ENCODE measurements at regions not wholly inside any gene's neighbourhood (a gene's known extent, or its start where the extent isn't known, plus 50 kb on each side); places are given as distances from the start of the nearest gene placed in this dataset.

DNA sequence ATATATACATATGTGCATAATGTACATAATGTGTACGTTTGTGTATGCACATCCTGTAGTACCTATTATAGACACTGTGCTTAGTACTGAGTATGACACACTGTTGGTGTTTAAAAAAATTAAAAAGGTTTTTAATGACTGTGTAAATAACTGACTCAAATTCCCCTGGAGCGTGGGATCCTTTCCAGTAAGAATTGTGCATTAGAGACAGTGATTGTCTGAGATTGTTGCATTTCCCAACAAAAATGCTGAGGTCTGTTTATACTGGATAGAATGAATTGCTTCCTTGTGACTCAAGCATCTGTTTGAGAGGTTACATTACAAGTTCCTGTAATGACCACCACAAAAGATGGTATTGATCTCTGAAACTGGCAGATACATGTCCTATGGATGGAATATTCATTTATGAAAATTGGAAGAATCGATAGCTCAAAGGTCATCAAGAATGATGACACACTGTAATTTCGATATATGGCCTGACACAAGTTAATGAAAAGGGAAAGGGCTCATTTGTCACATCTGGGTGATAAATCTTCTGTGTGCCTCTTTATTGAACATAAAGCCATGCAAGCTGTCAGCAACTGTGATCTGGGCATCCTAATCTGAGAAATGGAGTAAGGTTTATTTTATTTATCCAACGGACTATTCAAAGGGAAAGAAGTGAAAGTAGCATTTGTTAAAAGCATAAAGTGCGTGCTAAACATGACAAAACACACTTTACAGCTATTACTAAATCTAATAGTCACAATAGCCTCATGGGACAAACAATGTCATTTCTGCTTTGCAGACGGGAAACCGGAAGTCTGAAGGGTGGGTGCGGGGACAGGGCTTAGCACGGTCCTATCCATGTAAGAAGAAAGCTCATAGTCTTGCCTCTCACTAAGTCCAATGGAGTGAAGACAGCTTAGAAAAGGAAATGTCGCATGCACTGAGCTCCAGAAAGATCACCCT lies 228.8 kb downstream of the CDH11 start:
- Histone ChIP-seq H3K36me3 (ENCODE audit: control insufficient read depth in 1 of 2, insufficient read depth in 2 of 2, low read length in 2 of 2) (no peaks in the 10 kb centered on the region), H3K9me3 (ENCODE audit: control insufficient read depth in 1 of 2, low read length in 2 of 2) (no peaks in the 10 kb centered on the region), H3K27ac (ENCODE audit: low read length) (no peak overlapping the region), H3K4me3 (ENCODE audit: low read depth in 1 of 2, low read length in 2 of 2) (peak overlapping the region; percentile 8 to 10), H3K27me3 (ENCODE audit: low read depth, low read length) (no peaks in the 10 kb centered on the region), H3K4me1 (ENCODE audit: control insufficient read depth in 1 of 2, insufficient read depth in 2 of 2, low read length in 2 of 2) (no peaks in the 10 kb centered on the region)

DNA sequence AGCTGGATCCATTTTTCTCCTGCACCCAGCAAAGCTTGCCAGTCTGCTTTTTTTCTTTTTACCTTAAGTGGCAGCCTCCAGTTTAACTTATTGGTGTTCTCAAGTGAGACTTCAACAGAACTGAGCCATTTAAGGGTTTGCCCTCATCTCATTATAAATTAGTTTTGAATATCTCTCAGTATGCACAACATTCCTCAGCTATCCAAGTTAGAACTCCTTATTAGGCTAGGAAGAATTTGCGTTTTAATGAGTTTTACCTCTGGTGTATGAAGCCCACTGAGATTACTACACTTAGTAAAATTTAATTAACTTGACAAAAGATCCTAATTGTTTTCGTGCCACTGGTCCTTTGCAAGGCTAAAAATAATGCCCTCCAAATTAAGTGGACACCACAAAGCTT lies 232.4 kb downstream of the CDH11 start:
- no peak overlapping the region for H3K27ac ChIP-seq (ENCODE audit: low read length)
- no peaks in the 10 kb centered on the region for H3K9me3 ChIP-seq (ENCODE audit: control insufficient read depth in 1 of 2, low read length in 2 of 2)
- no peaks in the 10 kb centered on the region for H3K27me3 ChIP-seq (ENCODE audit: low read depth, low read length)
- no peak overlapping the region for H3K4me3 ChIP-seq (ENCODE audit: low read depth in 1 of 2, low read length in 2 of 2)
- H3K4me1 ChIP-seq (ENCODE audit: control insufficient read depth in 1 of 2, insufficient read depth in 2 of 2, low read length in 2 of 2), result no peaks in the 10 kb centered on the region
- H3K36me3 ChIP-seq (ENCODE audit: control insufficient read depth in 1 of 2, insufficient read depth in 2 of 2, low read length in 2 of 2), result no peaks in the 10 kb centered on the region

DNA sequence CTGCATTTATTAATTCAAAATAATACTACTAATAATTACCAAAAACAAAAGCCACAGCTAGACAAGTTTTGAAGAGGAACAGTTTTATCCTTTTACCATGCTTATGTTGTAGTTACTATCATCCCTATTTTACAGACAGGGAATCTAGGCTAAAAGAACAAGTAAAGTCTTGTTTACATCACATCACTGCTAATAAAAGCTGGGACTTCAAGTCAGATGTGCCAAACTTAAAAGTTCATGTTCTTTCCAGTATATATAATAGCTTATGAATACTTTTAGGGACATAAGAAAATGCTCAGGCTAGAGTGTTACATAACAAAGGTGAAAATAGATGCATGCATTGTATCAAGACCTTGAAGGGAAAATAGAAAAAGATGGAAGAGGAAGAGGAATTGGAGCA lies 234.2 kb downstream of the CDH11 start:
- H3K4me1 ChIP-seq (ENCODE audit: control insufficient read depth in 1 of 2, insufficient read depth in 2 of 2, low read length in 2 of 2), result no peaks in the 10 kb centered on the region
- no peaks in the 10 kb centered on the region for H3K36me3 ChIP-seq (ENCODE audit: control insufficient read depth in 1 of 2, insufficient read depth in 2 of 2, low read length in 2 of 2)
- no peaks in the 10 kb centered on the region for H3K9me3 ChIP-seq (ENCODE audit: control insufficient read depth in 1 of 2, low read length in 2 of 2)

GRCh38 chr16:64882078-64882784 lies 239.6 kb downstream of the CDH11 start:
- H3K36me3 ChIP-seq (ENCODE audit: control insufficient read depth in 1 of 2, insufficient read depth in 2 of 2, low read length in 2 of 2), result no peaks in the 10 kb centered on the region
- H3K4me1 ChIP-seq (ENCODE audit: control insufficient read depth in 1 of 2, insufficient read depth in 2 of 2, low read length in 2 of 2), result peaks cover 0 to 5% of the 10 kb centered on the region in 2 donors
- no peaks in the 10 kb centered on the region for H3K27me3 ChIP-seq (ENCODE audit: low read depth, low read length)
- H3K4me3 ChIP-seq (ENCODE audit: low read depth in 1 of 2, low read length in 2 of 2), result no peak overlapping the region
- no peaks in the 10 kb centered on the region for H3K9me3 ChIP-seq (ENCODE audit: control insufficient read depth in 1 of 2, low read length in 2 of 2)
- no peak overlapping the region for H3K27ac ChIP-seq (ENCODE audit: low read length)

More for the DNA sequence above, 234.2 kb downstream of the CDH11 start:
- H3K27ac ChIP-seq (ENCODE audit: low read length), result no peak overlapping the region
- H3K4me3 ChIP-seq (ENCODE audit: low read depth in 1 of 2, low read length in 2 of 2), result no peak overlapping the region
- no peaks in the 10 kb centered on the region for H3K27me3 ChIP-seq (ENCODE audit: low read depth, low read length)

GRCh38 chr16:64880994-64881393 lies 240.9 kb downstream of the CDH11 start:
- no peak overlapping the region for H3K4me3 ChIP-seq (ENCODE audit: low read depth in 1 of 2, low read length in 2 of 2)
- H3K27ac ChIP-seq (ENCODE audit: low read length), result no peak overlapping the region
- no peaks in the 10 kb centered on the region for H3K9me3 ChIP-seq (ENCODE audit: control insufficient read depth in 1 of 2, low read length in 2 of 2)
- no peaks in the 10 kb centered on the region for H3K36me3 ChIP-seq (ENCODE audit: control insufficient read depth in 1 of 2, insufficient read depth in 2 of 2, low read length in 2 of 2)
- H3K4me1 ChIP-seq (ENCODE audit: control insufficient read depth in 1 of 2, insufficient read depth in 2 of 2, low read length in 2 of 2), result peaks cover 0 to 5% of the 10 kb centered on the region in 2 donors
- H3K27me3 ChIP-seq (ENCODE audit: low read depth, low read length), result no peaks in the 10 kb centered on the region

DNA sequence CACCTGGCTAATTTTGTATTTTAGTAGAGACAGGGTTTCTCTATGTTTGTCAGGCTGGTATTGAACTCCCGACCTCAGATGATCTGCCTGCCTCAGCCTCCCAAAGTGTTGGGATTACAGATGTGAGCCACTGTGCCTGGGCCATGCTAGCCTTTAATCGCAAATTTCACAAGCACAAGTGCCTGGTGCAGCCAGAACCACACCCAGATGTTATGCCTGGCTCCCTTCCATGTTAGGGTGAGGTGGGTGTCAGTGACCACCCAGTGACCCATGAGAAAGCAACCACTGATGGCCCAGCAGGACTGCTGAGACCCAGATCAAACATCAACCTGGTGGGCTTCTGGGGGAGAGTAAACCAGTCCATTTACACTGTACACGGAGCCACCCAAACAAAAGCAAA lies 241.9 kb downstream of the CDH11 start:
- Histone ChIP-seq H3K4me1 (ENCODE audit: control insufficient read depth in 1 of 2, insufficient read depth in 2 of 2, low read length in 2 of 2) (peaks cover 0 to 5% of the 10 kb centered on the region in 2 donors), H3K27me3 (ENCODE audit: low read depth, low read length) (no peaks in the 10 kb centered on the region), H3K9me3 (ENCODE audit: control insufficient read depth in 1 of 2, low read length in 2 of 2) (no peaks in the 10 kb centered on the region), H3K36me3 (ENCODE audit: control insufficient read depth in 1 of 2, insufficient read depth in 2 of 2, low read length in 2 of 2) (no peaks in the 10 kb centered on the region), H3K4me3 (ENCODE audit: low read depth in 1 of 2, low read length in 2 of 2) (no peak overlapping the region), H3K27ac (ENCODE audit: low read length) (no peak overlapping the region)

DNA sequence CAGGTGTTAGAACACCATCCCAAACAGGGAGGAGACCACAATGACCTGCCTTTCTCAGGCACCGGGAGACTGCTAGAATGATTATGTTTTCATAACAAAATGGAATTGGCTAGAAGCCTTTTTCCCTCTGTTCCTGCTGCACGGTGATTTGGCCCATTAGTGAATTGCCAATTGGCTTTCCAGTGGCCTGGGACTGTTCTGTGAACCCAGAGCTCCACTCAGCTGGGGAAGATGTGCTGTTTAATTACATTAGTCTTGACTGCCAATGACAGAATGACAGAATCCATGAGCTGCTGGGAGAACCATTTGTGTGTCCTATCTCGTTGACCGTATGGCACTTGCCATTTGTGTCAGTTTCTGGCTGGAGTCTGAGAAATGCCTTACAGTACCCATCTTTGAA lies 242.9 kb downstream of the CDH11 start:
- no peak overlapping the region for H3K4me3 ChIP-seq (ENCODE audit: low read depth in 1 of 2, low read length in 2 of 2)
- H3K36me3 ChIP-seq (ENCODE audit: control insufficient read depth in 1 of 2, insufficient read depth in 2 of 2, low read length in 2 of 2), result no peaks in the 10 kb centered on the region

GRCh38 chr16:64872101-64872500 lies 249.8 kb downstream of the CDH11 start:
- Histone ChIP-seq H3K4me1 (ENCODE audit: control insufficient read depth in 1 of 2, insufficient read depth in 2 of 2, low read length in 2 of 2) (no peaks in the 10 kb centered on the region), H3K27ac (ENCODE audit: low read length) (no peak overlapping the region), H3K27me3 (ENCODE audit: low read depth, low read length) (no peaks in the 10 kb centered on the region), H3K36me3 (ENCODE audit: control insufficient read depth in 1 of 2, insufficient read depth in 2 of 2, low read length in 2 of 2) (no peaks in the 10 kb centered on the region), H3K4me3 (ENCODE audit: low read depth in 1 of 2, low read length in 2 of 2) (no peak overlapping the region), H3K9me3 (ENCODE audit: control insufficient read depth in 1 of 2, low read length in 2 of 2) (no peaks in the 10 kb centered on the region)

More for the DNA sequence above, 242.9 kb downstream of the CDH11 start:
- Histone ChIP-seq H3K4me1 (ENCODE audit: control insufficient read depth in 1 of 2, insufficient read depth in 2 of 2, low read length in 2 of 2) (peaks cover 0 to 5% of the 10 kb centered on the region in 2 donors), H3K27ac (ENCODE audit: low read length) (no peak overlapping the region), H3K9me3 (ENCODE audit: control insufficient read depth in 1 of 2, low read length in 2 of 2) (no peaks in the 10 kb centered on the region), H3K27me3 (ENCODE audit: low read depth, low read length) (no peaks in the 10 kb centered on the region)

GRCh38 chr16:64870859-64871258 lies 251.0 kb downstream of the CDH11 start:
- Histone ChIP-seq H3K4me1 (ENCODE audit: control insufficient read depth in 1 of 2, insufficient read depth in 2 of 2, low read length in 2 of 2) (no peaks in the 10 kb centered on the region), H3K4me3 (ENCODE audit: low read depth in 1 of 2, low read length in 2 of 2) (no peak overlapping the region), H3K9me3 (ENCODE audit: control insufficient read depth in 1 of 2, low read length in 2 of 2) (no peaks in the 10 kb centered on the region)

GRCh38 chr16:64869781-64870180 lies 252.1 kb downstream of the CDH11 start:
- no peaks in the 10 kb centered on the region for H3K36me3 ChIP-seq (ENCODE audit: control insufficient read depth in 1 of 2, insufficient read depth in 2 of 2, low read length in 2 of 2)
- H3K4me3 ChIP-seq (ENCODE audit: low read depth in 1 of 2, low read length in 2 of 2), result no peak overlapping the region
- H3K4me1 ChIP-seq (ENCODE audit: control insufficient read depth in 1 of 2, insufficient read depth in 2 of 2, low read length in 2 of 2), result no peaks in the 10 kb centered on the region
- H3K27me3 ChIP-seq (ENCODE audit: low read depth, low read length), result no peaks in the 10 kb centered on the region
- no peak overlapping the region for H3K27ac ChIP-seq (ENCODE audit: low read length)
- H3K9me3 ChIP-seq (ENCODE audit: control insufficient read depth in 1 of 2, low read length in 2 of 2), result no peaks in the 10 kb centered on the region

More at GRCh38 chr16:64870859-64871258, 251.0 kb downstream of the CDH11 start:
- H3K27me3 ChIP-seq (ENCODE audit: low read depth, low read length), result no peaks in the 10 kb centered on the region
- H3K27ac ChIP-seq (ENCODE audit: low read length), result no peak overlapping the region
- H3K36me3 ChIP-seq (ENCODE audit: control insufficient read depth in 1 of 2, insufficient read depth in 2 of 2, low read length in 2 of 2), result no peaks in the 10 kb centered on the region

GRCh38 chr16:64866021-64866420 lies 255.8 kb downstream of the CDH11 start:
- Histone ChIP-seq H3K36me3 (ENCODE audit: control insufficient read depth in 1 of 2, insufficient read depth in 2 of 2, low read length in 2 of 2) (no peaks in the 10 kb centered on the region), H3K4me3 (ENCODE audit: low read depth in 1 of 2, low read length in 2 of 2) (no peak overlapping the region), H3K9me3 (ENCODE audit: control insufficient read depth in 1 of 2, low read length in 2 of 2) (no peaks in the 10 kb centered on the region), H3K4me1 (ENCODE audit: control insufficient read depth in 1 of 2, insufficient read depth in 2 of 2, low read length in 2 of 2) (no peaks in the 10 kb centered on the region), H3K27ac (ENCODE audit: low read length) (no peak overlapping the region), H3K27me3 (ENCODE audit: low read depth, low read length) (no peaks in the 10 kb centered on the region)

Measured in muscle layer of duodenum (tissue), 2 donors.